Ishikawa (cell line): ENCODE measurements at regions not wholly inside any gene's neighbourhood (a gene's known extent, or its start where the extent isn't known, plus 50 kb on each side); places are given as distances from the start of the nearest gene placed in this dataset.

Source experiments
- CREB1 ChIP-seq: IDR thresholded peaks from 2 replicates; pipeline ENCODE4 v1.6.1; 2012; ENCODE audit warnings: low read depth
- EGR1 ChIP-seq: IDR thresholded peaks from 2 replicates; pipeline ENCODE4 v1.6.1; 2012
- EP300 ChIP-seq: IDR thresholded peaks from 2 replicates; pipeline ENCODE4 v1.6.1; 2012; ENCODE audit warnings: borderline replicate concordance
- RAD21 ChIP-seq: IDR thresholded peaks from 2 replicates; pipeline ENCODE4 v1.6.1; 2012; ENCODE audit warnings: low read depth
- TAF1 ChIP-seq: IDR thresholded peaks from 2 replicates; pipeline ENCODE4 v1.6.1; 2012; ENCODE audit warnings: low read depth, mild to moderate bottlenecking
- TEAD4 ChIP-seq: IDR thresholded peaks from 2 replicates; pipeline ENCODE4 v1.6.1; 2012
- TF ChIP-seq, protein P1 (sequence below): IDR thresholded peaks from 2 replicates; pipeline ENCODE4 v1.6.1; 2012

DNA sequence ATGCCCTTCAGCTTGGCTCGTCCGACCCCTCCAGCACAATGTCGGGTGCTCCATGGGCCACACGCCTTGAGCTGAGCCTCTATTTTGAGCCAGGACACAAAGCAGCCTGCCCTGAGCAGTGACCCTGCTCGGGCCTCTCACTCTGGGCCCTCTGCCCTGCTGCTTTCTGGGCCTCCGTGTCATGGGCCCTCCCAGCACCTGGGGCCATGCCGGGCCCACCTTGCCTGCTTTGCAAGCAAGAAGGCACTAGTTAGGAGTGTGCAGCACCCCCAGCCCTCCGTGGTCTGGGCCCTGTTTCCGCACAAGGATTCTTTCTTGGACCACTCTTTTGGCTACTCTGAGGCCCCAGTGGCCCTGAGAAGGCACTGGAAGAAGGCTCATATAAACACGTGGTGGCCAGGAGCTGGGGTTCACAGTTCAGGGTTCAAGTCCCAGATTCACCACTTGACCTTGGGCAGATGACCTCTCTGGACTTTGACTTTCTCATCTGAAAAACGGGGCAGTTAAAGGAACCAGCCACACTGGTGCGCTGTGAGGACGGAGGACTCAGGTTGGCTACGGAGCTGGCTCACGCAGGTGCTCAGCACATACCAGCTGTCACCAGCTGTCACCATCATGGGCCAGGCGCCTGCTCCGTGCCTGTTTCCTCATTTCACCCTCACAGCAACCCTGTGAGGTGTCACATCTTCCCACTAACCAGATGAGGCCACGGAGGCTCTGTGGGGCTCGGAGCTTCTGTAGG, 166.0 kb upstream of the GSE1 start:
- no peak for TF ChIP-seq EGR1
- no peak for TF ChIP-seq CREB1
- TF ChIP-seq RAD21 = no peak
- no peak for TF ChIP-seq TAF1
- TF ChIP-seq EP300 = no peak
- TF ChIP-seq, protein P1, sequence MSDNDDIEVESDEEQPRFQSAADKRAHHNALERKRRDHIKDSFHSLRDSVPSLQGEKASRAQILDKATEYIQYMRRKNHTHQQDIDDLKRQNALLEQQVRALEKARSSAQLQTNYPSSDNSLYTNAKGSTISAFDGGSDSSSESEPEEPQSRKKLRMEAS = no peak
- TF ChIP-seq TEAD4 = no peak
